Smooth muscle cell (in vitro differentiated cells): ENCODE measurements at regions not wholly inside any gene's neighbourhood (a gene's known extent, or its start where the extent isn't known, plus 50 kb on each side); places are given as distances from the start of the nearest gene placed in this dataset.

Source experiments
- DNase-seq: peaks from one replicate; lab custom pipeline; 2025; ENCODE audit not compliant: unreplicated experiment; lab: John Stamatoyannopoulos, UW
- H2AFZ ChIP-seq: fragments of 200-600 bp; sonication (generic); 2 replicates; pipeline ENCODE4 v1.6.0; 2016; ENCODE audit warnings: antibody characterized with exemption, low read depth, mild to moderate bottlenecking
- H3F3A ChIP-seq: fragments of 200-600 bp; sonication (generic); 2 replicates; pipeline ENCODE4 v1.6.0; 2017; ENCODE audit warnings: antibody characterized with exemption, low read depth
- H3K27ac ChIP-seq: fragments of 200-600 bp; sonication (generic); 2 replicates; pipeline ENCODE4 v1.5.1; 2016; ENCODE audit warnings: low read depth, mild to moderate bottlenecking
- H3K27me3 ChIP-seq: fragments of 200-600 bp; sonication (generic); 2 replicates; pipeline ENCODE4 v1.6.1; 2016; ENCODE audit warnings: low read depth, mild to moderate bottlenecking
- H3K36me3 ChIP-seq: fragments of 200-600 bp; sonication (generic); 2 replicates; pipeline ENCODE4 v1.5.1; 2016; ENCODE audit warnings: low read depth
- H3K4me1 ChIP-seq: fragments of 200-600 bp; sonication (generic); 2 replicates; pipeline ENCODE4 v1.5.1; 2016; ENCODE audit warnings: low read depth
- H3K4me2 ChIP-seq: fragments of 200-600 bp; sonication (generic); 2 replicates; pipeline ENCODE4 v1.6.0; 2016; ENCODE audit warnings: mild to moderate bottlenecking
- H3K4me3 ChIP-seq: fragments of 200-600 bp; sonication (generic); 2 replicates; pipeline ENCODE4 v1.5.1; 2016; ENCODE audit warnings: mild to moderate bottlenecking
- H3K79me2 ChIP-seq: fragments of 200-600 bp; sonication (generic); 2 replicates; pipeline ENCODE4 v1.6.0; 2016; ENCODE audit warnings: low read depth, mild to moderate bottlenecking
- H3K9ac ChIP-seq: fragments of 200-600 bp; sonication (generic); 2 replicates; pipeline ENCODE4 v1.6.0; 2016; ENCODE audit warnings: low read depth
- H3K9me3 ChIP-seq: fragments of 200-600 bp; sonication (generic); replicated peaks from 2 replicates; pipeline ENCODE4 v1.5.1; 2016; ENCODE audit warnings: low read depth
- H4K20me1 ChIP-seq: fragments of 200-600 bp; sonication (generic); 2 replicates; pipeline ENCODE4 v1.6.0; 2016; ENCODE audit warnings: low read depth
- CTCF ChIP-seq: fragments of 200-600 bp; sonication (generic); IDR thresholded peaks from 2 replicates; pipeline ENCODE4 v1.5.1; 2017; ENCODE audit warnings: borderline replicate concordance, mild to moderate bottlenecking, antibody characterized with exemption; ENCODE audit not compliant: insufficient read depth, poor library complexity, severe bottlenecking
- whole genome bisulfite sequencing: methylation state at CpG from one replicate; pipeline ENCODE4 v1.1.7; 2016; ENCODE audit warnings: low lambda C conversion rate; 5-methylcytosine and 5-hydroxymethylcytosine counted together

- H3K4me1 ChIP-seq: no peaks in the 10 kb centered on the region
- no peaks in the 10 kb centered on the region for H3F3A ChIP-seq
- H3K9ac ChIP-seq: no peak overlapping the region
- H3K27me3 ChIP-seq: no peaks in the 10 kb centered on the region
- H2AFZ ChIP-seq: no peak overlapping the region
- H3K4me3 ChIP-seq: no peak overlapping the region
- H3K79me2 ChIP-seq: no peaks in the 10 kb centered on the region
- H3K9me3 ChIP-seq: no peaks in the 10 kb centered on the region
- TF ChIP-seq CTCF: no peak
- no peak overlapping the region for H3K27ac ChIP-seq
- 78% methylated on average over 2 of the region's 2 CpGs for WGBS
- no peaks in the 10 kb centered on the region for H4K20me1 ChIP-seq
- no peaks in the 10 kb centered on the region for H3K36me3 ChIP-seq
- no peak overlapping the region for H3K4me2 ChIP-seq
- DNase-seq: no peak
Observed at GRCh38 chr15:37619358-37620042, 314.9 kb upstream of the TMCO5A start.

GRCh38 chr15:37625576-37625975, 308.9 kb upstream of the TMCO5A start:
- H3K4me1 ChIP-seq: no peaks in the 10 kb centered on the region
- no peak for DNase-seq
- no peaks in the 10 kb centered on the region for H3K9me3 ChIP-seq
- no peak overlapping the region for H2AFZ ChIP-seq
- no peak overlapping the region for H3K27ac ChIP-seq
- no peaks in the 10 kb centered on the region for H4K20me1 ChIP-seq
- no peak overlapping the region for H3K9ac ChIP-seq
- no peaks in the 10 kb centered on the region for H3K79me2 ChIP-seq
- no peaks in the 10 kb centered on the region for H3F3A ChIP-seq
- H3K4me3 ChIP-seq: no peak overlapping the region
- no peaks in the 10 kb centered on the region for H3K36me3 ChIP-seq
- TF ChIP-seq CTCF: no peak
- no peaks in the 10 kb centered on the region for H3K27me3 ChIP-seq
- no peak overlapping the region for H3K4me2 ChIP-seq

- DNase-seq: no peak
- Histone ChIP-seq H2AFZ (no peak overlapping the region), H3F3A (no peaks in the 10 kb centered on the region), H3K27ac (no peak overlapping the region), H3K9ac (no peak overlapping the region), H4K20me1 (no peaks in the 10 kb centered on the region), H3K4me1 (no peaks in the 10 kb centered on the region), H3K4me2 (no peak overlapping the region), H3K27me3 (no peaks in the 10 kb centered on the region), H3K79me2 (no peaks in the 10 kb centered on the region), H3K36me3 (no peaks in the 10 kb centered on the region), H3K4me3 (no peak overlapping the region), H3K9me3 (no peaks in the 10 kb centered on the region)
- 85% methylated on average over 1 of the region's 1 CpG for WGBS
- TF ChIP-seq CTCF: no peak
Observed at GRCh38 chr15:37628507-37628906, 305.9 kb upstream of the TMCO5A start.

GRCh38 chr15:37636736-37637135, 297.7 kb upstream of the TMCO5A start:
- no peaks in the 10 kb centered on the region for H3K36me3 ChIP-seq
- H3F3A ChIP-seq: no peaks in the 10 kb centered on the region
- H4K20me1 ChIP-seq: no peaks in the 10 kb centered on the region
- H3K4me1 ChIP-seq: no peaks in the 10 kb centered on the region
- no peak overlapping the region for H3K4me2 ChIP-seq
- no peak overlapping the region for H3K27ac ChIP-seq
- DNase-seq: no peak
- no peak overlapping the region for H3K9ac ChIP-seq
- H3K27me3 ChIP-seq: peaks cover 18% of the 10 kb centered on the region
- TF ChIP-seq CTCF: no peak
- WGBS: 96% methylated on average over 1 of the region's 1 CpG
- no peak overlapping the region for H3K4me3 ChIP-seq
- H3K79me2 ChIP-seq: no peaks in the 10 kb centered on the region
- no peak overlapping the region for H2AFZ ChIP-seq
- no peaks in the 10 kb centered on the region for H3K9me3 ChIP-seq
